ENCODE measurements at regions not wholly inside any gene's neighbourhood (a gene's known extent, or its start where the extent isn't known, plus 50 kb on each side); places are given as distances from the start of the nearest gene placed in this dataset.

GRCh38 chr11:88439356-88439755 lies 101.8 kb upstream of the CTSC start:
- TF ChIP-seq CTCF (IDR thresholded peaks at IDR 0.05 in 4 of 5, conservative IDR thresholded peaks at IDR 0.05 in 1 of 5) (no peak), POLR2A (IDR thresholded peaks at IDR 0.05) (no peak)

Data from gastrocnemius medialis (tissue), 4 donors.